SU-DHL-6 (cell line): ENCODE measurements at regions not wholly inside any gene's neighbourhood (a gene's known extent, or its start where the extent isn't known, plus 50 kb on each side); places are given as distances from the start of the nearest gene placed in this dataset.

Experiments
- EZH2phosphoT487 ChIP-seq: fragments of 200-600 bp; sonication (generic), shearing (Covaris generic); conservative IDR thresholded peaks from 2 replicates; pipeline ENCODE4 v1.6.1; 2018; ENCODE audit warnings: mild to moderate bottlenecking, antibody characterized with exemption, low read length, moderate library complexity, mixed read lengths
- TF ChIP-seq, protein P1 (sequence below): fragments of 200-600 bp; sonication (generic); IDR thresholded peaks from one replicate; pipeline ENCODE4 v1.5.1; 2017; ENCODE audit warnings: antibody characterized with exemption, mild to moderate bottlenecking, low read length, moderate library complexity; ENCODE audit not compliant: insufficient read depth, poor library complexity, severe bottlenecking

DNA sequence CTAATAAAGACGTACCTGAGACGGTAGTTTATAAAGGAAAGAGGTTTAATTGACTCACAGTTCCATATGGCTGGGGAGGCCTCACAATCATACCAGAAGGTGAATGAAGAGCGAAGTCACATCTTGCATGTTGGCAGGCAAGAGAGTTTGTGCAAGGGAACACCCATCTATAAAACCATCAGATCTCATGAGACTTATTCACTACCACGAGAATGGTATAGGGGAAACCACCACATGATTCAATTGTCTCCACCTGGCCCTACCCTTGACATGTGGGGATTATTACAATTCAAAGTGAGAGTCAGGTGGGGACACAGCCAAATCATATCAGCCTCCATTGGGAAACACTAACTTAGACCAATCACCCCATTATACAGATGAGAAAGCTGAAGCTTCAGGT lies 81.4 kb downstream of the SKA1 start:
- TF ChIP-seq, protein P1, sequence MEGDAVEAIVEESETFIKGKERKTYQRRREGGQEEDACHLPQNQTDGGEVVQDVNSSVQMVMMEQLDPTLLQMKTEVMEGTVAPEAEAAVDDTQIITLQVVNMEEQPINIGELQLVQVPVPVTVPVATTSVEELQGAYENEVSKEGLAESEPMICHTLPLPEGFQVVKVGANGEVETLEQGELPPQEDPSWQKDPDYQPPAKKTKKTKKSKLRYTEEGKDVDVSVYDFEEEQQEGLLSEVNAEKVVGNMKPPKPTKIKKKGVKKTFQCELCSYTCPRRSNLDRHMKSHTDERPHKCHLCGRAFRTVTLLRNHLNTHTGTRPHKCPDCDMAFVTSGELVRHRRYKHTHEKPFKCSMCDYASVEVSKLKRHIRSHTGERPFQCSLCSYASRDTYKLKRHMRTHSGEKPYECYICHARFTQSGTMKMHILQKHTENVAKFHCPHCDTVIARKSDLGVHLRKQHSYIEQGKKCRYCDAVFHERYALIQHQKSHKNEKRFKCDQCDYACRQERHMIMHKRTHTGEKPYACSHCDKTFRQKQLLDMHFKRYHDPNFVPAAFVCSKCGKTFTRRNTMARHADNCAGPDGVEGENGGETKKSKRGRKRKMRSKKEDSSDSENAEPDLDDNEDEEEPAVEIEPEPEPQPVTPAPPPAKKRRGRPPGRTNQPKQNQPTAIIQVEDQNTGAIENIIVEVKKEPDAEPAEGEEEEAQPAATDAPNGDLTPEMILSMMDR = no peak
- TF ChIP-seq EZH2phosphoT487 = no peak
